ENCODE measurements at regions not wholly inside any gene's neighbourhood (a gene's known extent, or its start where the extent isn't known, plus 50 kb on each side); places are given as distances from the start of the nearest gene placed in this dataset.

DNA sequence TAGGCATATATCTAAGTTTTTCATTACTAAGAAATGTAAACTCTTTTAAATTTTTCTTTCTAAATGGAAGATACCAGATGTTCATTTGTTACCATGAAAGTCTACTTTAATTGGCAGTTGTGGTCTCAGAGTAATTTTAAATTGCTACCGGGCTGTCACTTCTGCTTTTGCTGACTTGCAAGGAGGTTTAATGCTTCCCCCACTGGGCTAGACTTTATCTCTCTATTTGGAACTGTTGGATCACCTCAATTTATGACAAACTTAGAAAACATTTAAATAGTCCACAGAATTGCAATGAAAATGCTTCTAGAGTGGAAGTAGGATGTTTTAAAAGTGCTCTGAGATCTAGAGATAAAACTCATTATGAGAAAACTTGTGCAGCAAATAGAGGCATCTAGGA, 479.8 kb upstream of the GOT2 start:
- TF ChIP-seq, protein P1, sequence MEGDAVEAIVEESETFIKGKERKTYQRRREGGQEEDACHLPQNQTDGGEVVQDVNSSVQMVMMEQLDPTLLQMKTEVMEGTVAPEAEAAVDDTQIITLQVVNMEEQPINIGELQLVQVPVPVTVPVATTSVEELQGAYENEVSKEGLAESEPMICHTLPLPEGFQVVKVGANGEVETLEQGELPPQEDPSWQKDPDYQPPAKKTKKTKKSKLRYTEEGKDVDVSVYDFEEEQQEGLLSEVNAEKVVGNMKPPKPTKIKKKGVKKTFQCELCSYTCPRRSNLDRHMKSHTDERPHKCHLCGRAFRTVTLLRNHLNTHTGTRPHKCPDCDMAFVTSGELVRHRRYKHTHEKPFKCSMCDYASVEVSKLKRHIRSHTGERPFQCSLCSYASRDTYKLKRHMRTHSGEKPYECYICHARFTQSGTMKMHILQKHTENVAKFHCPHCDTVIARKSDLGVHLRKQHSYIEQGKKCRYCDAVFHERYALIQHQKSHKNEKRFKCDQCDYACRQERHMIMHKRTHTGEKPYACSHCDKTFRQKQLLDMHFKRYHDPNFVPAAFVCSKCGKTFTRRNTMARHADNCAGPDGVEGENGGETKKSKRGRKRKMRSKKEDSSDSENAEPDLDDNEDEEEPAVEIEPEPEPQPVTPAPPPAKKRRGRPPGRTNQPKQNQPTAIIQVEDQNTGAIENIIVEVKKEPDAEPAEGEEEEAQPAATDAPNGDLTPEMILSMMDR (conservative IDR thresholded peaks at IDR 0.05), result no peak
- TF ChIP-seq ZFX (IDR thresholded peaks at IDR 0.05), result no peak
